Endodermal cell (in vitro differentiated cells): ENCODE measurements at regions not wholly inside any gene's neighbourhood (a gene's known extent, or its start where the extent isn't known, plus 50 kb on each side); places are given as distances from the start of the nearest gene placed in this dataset.

ENCODE experiments used
- DNase-seq: peaks from one replicate; pipeline ENCODE4 v3.0.0-alpha.2; 2017
- H3K27ac ChIP-seq: 2 replicates; pipeline ENCODE4 v1.5.1; 2013; ENCODE audit warnings: mild to moderate bottlenecking, low read depth, low read length, moderate library complexity
- H3K27me3 ChIP-seq: 2 replicates; pipeline ENCODE4 v1.6.1; 2013; ENCODE audit warnings: mild to moderate bottlenecking, low read length, moderate library complexity; ENCODE audit not compliant: insufficient read depth, control insufficient read depth, poor library complexity, severe bottlenecking
- H3K36me3 ChIP-seq: 2 replicates; pipeline ENCODE4 v1.7.0; 2013; ENCODE audit warnings: mild to moderate bottlenecking, low read length, moderate library complexity; ENCODE audit not compliant: control insufficient read depth, insufficient read depth
- H3K4me1 ChIP-seq: one replicate; pipeline ENCODE4 v1.7.0; 2013; ENCODE audit warnings: low read length; ENCODE audit not compliant: control insufficient read depth, insufficient read depth
- H3K4me3 ChIP-seq: 2 replicates; pipeline ENCODE4 v1.5.1; 2013; ENCODE audit warnings: mild to moderate bottlenecking, low read length, moderate library complexity
- H3K9ac ChIP-seq: 2 replicates; pipeline ENCODE4 v1.6.1; 2013; ENCODE audit warnings: mild to moderate bottlenecking, low read length, moderate library complexity; ENCODE audit not compliant: poor library complexity, severe bottlenecking; ENCODE audit errors: extremely low read depth
- H3K9me3 ChIP-seq: 2 replicates; pipeline ENCODE4 v1.6.1; 2013; ENCODE audit warnings: mild to moderate bottlenecking, low read length, moderate library complexity; ENCODE audit not compliant: control insufficient read depth
- H3K27ac Mint-ChIP-seq: 2 replicates; pipeline ENCODE4 v1.8.0; 2020; ENCODE audit warnings: mixed read lengths
- H3K27me3 Mint-ChIP-seq: 2 replicates; pipeline ENCODE4 v1.8.0; 2021; ENCODE audit warnings: mild to moderate bottlenecking, mixed read lengths; ENCODE audit not compliant: insufficient read depth
- H3K36me3 Mint-ChIP-seq: 2 replicates; pipeline ENCODE4 v1.8.0; 2020; ENCODE audit warnings: low read depth, mixed read lengths
- H3K4me1 Mint-ChIP-seq: 2 replicates; pipeline ENCODE4 v1.8.0; 2020; ENCODE audit warnings: mixed read lengths
- H3K4me3 Mint-ChIP-seq: 2 replicates; pipeline ENCODE4 v1.8.0; 2020; ENCODE audit warnings: mild to moderate bottlenecking, moderate library complexity, mixed read lengths
- H3K9me3 Mint-ChIP-seq: 2 replicates; pipeline ENCODE4 v1.8.0; 2020; ENCODE audit warnings: mild to moderate bottlenecking, mixed read lengths
- CTCF ChIP-seq: fragments of 200-600 bp; sonication (generic); conservative IDR thresholded peaks from 2 replicates; pipeline ENCODE4 v1.5.0; 2021; ENCODE audit warnings: antibody characterized with exemption, mild to moderate bottlenecking
- WGBS, 2 experiments: methylation state at CpG; one replicate each; pipeline versions ENCODE4 v1.1.5 to v1.1.7; 2013; ENCODE audit warnings: missing lambda C conversion rate in 2 of 2, mixed read lengths in 1 of 2; ENCODE audit not compliant: insufficient coverage in 1 of 2, insufficient read length in 1 of 2; 5-methylcytosine and 5-hydroxymethylcytosine counted together

GRCh38 chrX:110436523-110436922 is 77.9 kb downstream of the RTL9 start:
- no peak overlapping the region for H3K9ac ChIP-seq
- H3K36me3 ChIP-seq, result no peaks in the 10 kb centered on the region
- peaks cover 90% of the 10 kb centered on the region for H3K27me3 Mint-ChIP-seq
- no peaks in the 10 kb centered on the region for H3K27me3 ChIP-seq
- H3K4me3 ChIP-seq, result no peak overlapping the region
- no peak for DNase-seq
- H3K9me3 ChIP-seq, result no peaks in the 10 kb centered on the region
- no peak overlapping the region for H3K27ac ChIP-seq
- H3K4me1 Mint-ChIP-seq, result peaks cover 25% of the 10 kb centered on the region
- no peaks in the 10 kb centered on the region for H3K36me3 Mint-ChIP-seq
- no peaks in the 10 kb centered on the region for H3K9me3 Mint-ChIP-seq
- no peak for TF ChIP-seq CTCF
- H3K4me1 ChIP-seq, result no peaks in the 10 kb centered on the region
- no peak overlapping the region for H3K27ac Mint-ChIP-seq
- H3K4me3 Mint-ChIP-seq, result no peak overlapping the region

- no peaks in the 10 kb centered on the region for H3K9me3 Mint-ChIP-seq
- 87 to 100% methylated on average over 1 to 2 of the region's 2 CpGs for WGBS, 2 experiments
Measured at GRCh38 chrX:110437686-110438085, 79.0 kb downstream of the RTL9 start.

GRCh38 chrX:110440016-110440805 is 81.6 kb downstream of the RTL9 start:
- DNase-seq, result no peak
- Histone ChIP-seq H3K9me3 (no peaks in the 10 kb centered on the region), H3K4me3 (no peak overlapping the region), H3K27ac (no peak overlapping the region), H3K4me1 (no peaks in the 10 kb centered on the region), H3K27me3 (no peaks in the 10 kb centered on the region), H3K9ac (no peak overlapping the region), H3K36me3 (no peaks in the 10 kb centered on the region)
- Mint-ChIP-seq H3K36me3 (no peaks in the 10 kb centered on the region), H3K27me3 (peaks cover 66% of the 10 kb centered on the region), H3K9me3 (no peaks in the 10 kb centered on the region), H3K27ac (no peak overlapping the region), H3K4me3 (no peak overlapping the region), H3K4me1 (peaks cover 20% of the 10 kb centered on the region)
- 83 to 84% methylated on average over 4 to 11 of the region's 11 CpGs for WGBS, 2 experiments
- TF ChIP-seq CTCF, result no peak

More at GRCh38 chrX:110437686-110438085, 79.0 kb downstream of the RTL9 start:
- Mint-ChIP-seq H3K27ac (no peak overlapping the region), H3K36me3 (no peaks in the 10 kb centered on the region), H3K4me3 (no peak overlapping the region), H3K4me1 (peaks cover 18% of the 10 kb centered on the region), H3K27me3 (peaks cover 81% of the 10 kb centered on the region)
- no peak for TF ChIP-seq CTCF
- no peak for DNase-seq
- no peaks in the 10 kb centered on the region for H3K27me3 ChIP-seq
- no peak overlapping the region for H3K9ac ChIP-seq
- H3K9me3 ChIP-seq, result no peaks in the 10 kb centered on the region
- no peaks in the 10 kb centered on the region for H3K4me1 ChIP-seq
- H3K36me3 ChIP-seq, result no peaks in the 10 kb centered on the region
- H3K4me3 ChIP-seq, result no peak overlapping the region
- H3K27ac ChIP-seq, result no peak overlapping the region
